Testis (tissue), 2 donors: ENCODE measurements at regions not wholly inside any gene's neighbourhood (a gene's known extent, or its start where the extent isn't known, plus 50 kb on each side); places are given as distances from the start of the nearest gene placed in this dataset.

ENCODE experiments used
- CTCF ChIP-seq, 3 experiments: fragments of 450-650 bp in 2 of 3; fragments of 200-600 bp in 1 of 3; sonication (generic) in 1 of 3; IDR thresholded peaks; one replicate each; pipeline ENCODE4 v1.5.1; 2016 to 2019; ENCODE audit warnings: antibody characterized with exemption in 3 of 3, mild to moderate bottlenecking in 2 of 3, moderate library complexity in 1 of 3
- POLR2A ChIP-seq: fragments of 450-650 bp; IDR thresholded peaks from one replicate; pipeline ENCODE4 v1.6.1; 2017; ENCODE audit warnings: antibody characterized with exemption, mild to moderate bottlenecking, moderate library complexity

GRCh38 chr5:159788835-159789331 lies 127.4 kb upstream of the ADRA1B start:
- TF ChIP-seq POLR2A, result no peak
- no peak for TF ChIP-seq CTCF (IDR thresholded peaks at IDR 0.05)
